NCI-H1930 (cell line): ENCODE measurements at regions not wholly inside any gene's neighbourhood (a gene's known extent, or its start where the extent isn't known, plus 50 kb on each side); places are given as distances from the start of the nearest gene placed in this dataset.
"Not testable (repeated sequence)": the region's sequence is repeated elsewhere in the genome, so short reads cannot be mapped to it uniquely, and the experiment has no call there.

Experiments
- DNase-seq, 2 experiments: peaks; one replicate each; lab custom pipeline; 2025; lab: John Stamatoyannopoulos, UW

DNA sequence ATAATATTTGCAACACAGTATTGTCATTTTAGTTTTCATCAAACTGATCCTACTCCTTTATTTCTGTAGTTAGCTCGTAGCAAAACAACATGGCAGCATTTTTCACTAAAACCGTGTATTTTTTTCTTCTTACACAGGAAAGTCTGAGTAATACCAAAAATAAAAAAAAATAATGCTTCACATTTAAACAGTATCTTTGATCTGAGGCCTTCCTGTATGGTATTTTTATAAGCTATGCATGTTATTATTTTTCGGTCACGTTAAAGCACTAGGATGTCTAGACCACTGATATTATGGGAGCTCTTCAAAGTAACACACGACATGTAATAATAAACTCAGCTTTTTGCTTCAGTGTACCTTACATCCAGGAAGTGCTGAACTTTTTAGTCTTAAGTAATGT is 94.1 kb upstream of the SRD5A3 start:
- DNase-seq: no peak

DNA sequence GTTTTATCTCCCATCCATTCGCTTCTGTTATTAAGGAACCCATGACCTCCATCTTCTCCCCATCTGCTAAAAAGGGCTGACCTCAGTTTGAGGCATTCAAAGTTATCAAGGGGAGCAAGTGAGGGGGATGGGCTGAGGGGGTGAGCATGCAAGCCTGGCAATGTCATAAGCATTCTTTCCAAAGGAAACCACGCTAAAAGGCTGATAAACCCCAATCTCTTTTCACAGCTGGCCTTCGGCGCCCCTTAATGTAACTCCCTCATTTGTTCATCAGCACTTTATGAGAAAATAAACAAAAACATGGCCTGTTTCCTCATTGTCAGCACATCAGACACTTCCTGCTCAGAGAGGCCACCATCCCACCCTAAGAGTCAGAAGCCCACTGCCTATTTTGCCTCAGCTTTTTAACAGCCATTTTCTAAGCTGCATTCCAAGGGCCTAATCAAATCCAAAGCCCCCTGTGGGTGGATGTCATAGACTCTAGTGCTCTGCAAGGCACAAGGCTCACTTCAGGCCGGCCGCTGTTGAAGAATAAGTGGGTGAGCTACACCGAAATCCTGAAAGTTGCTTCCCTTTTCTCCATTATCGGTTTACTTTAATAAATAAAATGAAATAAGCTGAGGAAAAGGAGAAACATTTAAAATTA is 92.0 kb upstream of the SRD5A3 start:
- no peak for DNase-seq

DNA sequence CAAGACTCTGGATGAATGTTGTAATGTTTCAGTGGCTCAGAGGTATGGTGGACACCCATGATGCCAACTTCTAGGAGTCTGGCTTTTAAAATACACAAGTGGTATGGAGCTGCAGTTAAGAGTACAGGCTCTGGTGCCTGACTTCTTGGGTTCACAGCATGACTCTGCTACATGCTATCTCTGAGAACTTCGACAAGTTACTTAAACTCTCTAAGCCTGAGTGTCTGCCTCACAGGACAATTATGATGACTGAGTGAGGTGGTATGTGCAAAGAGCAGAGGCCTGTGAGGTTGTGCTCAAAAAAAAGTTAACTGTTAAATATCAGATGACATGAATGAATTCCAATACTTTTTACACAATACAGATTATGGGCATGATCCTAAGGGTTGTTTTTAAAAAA is 90.9 kb upstream of the SRD5A3 start:
- no peak for DNase-seq

DNA sequence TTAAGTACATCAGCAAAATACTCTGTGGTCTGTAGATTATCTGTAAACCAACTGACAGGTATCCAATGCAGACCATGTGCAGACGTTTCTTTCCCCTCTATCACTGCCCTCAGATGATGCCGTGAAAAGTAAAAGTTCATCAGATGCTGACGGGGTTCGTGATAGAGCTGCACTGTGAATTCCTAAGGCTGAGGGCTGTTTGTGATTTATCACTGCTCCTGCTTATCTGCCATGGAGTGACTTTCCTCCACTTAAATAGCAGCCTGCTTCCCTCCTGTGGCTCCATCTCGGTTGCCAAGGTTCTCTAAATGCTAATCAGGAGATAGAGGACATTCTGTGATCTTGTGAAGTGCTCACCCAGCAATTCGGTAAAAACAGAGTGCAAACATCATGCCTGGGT is 89.3 kb upstream of the SRD5A3 start:
- no peak for DNase-seq

DNA sequence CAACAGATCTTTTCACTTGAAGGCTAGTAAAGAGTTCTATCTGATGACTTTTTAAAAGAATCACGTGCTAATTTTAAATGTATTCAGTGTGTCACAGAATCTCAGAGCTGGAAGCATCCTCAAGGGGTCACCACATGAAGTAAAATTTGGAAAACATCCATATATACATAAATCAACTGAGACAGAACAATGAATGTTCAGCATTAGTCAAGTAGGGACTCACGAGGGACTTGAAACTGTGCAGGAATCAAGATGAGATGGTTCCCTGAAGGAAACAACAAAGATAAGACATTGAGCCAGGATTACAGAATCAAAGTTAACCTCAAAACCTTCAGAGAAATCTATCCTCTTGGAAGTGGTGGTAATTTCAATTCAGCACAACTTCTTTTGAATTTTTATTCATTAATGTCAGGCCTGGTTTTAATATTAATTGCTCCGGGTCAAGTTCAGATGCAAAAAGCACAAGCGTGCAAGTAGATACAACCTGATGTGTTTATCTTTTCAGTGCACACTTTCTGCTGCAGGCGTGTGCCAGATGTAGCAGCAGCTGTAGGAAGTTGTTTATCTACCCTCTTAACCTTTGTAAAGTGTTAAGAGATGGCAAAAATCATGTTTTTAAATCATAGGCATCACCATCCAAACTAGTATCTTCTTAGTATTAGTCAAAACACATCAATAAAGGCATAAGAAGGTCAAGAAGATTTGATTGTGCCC is 87.7 kb upstream of the SRD5A3 start:
- DNase-seq: no peak

DNA sequence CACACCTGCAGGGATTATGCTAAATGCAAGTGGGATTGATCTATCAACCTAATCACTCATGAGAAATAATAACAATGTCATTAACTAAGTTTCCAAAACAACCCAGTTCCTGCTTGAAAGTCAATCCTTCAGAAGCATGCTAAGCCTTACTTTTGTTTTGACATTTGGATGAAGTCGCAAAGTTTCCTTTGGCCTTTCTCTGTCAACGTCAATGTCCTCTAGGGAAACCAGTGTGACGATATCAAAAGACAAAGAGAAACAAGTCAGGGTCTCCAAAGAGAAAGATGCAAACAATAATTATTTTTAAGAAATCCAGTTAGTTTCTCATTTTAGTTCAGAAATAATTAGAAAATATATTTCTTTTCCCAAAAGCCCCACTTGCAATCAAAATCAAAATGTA is 86.7 kb upstream of the SRD5A3 start:
- no peak for DNase-seq

DNA sequence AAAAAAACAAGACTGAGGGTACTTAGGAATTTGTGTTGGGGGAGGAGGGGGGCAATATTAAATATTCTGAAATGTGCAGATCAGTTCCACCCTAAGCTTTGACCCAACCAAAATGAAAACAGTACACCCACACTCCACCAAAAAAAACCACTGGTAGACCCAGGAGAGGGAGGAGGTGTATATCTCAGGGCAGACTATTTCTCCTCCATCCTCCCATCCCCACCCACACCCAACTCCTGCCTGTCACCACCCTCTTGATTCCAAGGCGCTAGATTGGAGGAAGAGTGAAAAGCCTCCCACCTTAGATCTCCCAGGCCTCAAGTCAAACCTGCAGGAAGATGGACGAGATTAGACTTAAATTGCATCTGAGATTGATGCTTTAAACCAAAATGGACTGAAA is 76.6 kb upstream of the SRD5A3 start:
- no peak for DNase-seq

DNA sequence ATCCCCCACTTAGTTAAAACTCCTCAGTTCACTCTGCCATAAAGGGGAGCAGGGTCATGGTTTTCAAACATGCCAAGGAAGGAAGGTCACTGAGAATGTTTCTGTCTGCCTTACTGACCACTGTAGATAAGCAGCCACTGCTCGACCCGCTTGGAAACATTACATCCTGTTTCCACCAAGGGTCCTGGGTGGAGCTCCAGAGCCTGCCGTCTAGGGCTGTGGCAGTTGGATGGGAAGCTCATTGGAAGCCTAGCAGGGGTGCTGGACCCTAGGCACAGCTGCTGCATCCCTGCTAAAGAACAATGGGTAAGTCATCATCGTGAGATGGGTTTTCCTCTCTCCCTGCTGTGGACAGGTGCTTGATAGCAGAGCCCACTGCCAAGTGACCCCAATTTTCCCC is 76.0 kb upstream of the SRD5A3 start:
- no peak for DNase-seq

DNA sequence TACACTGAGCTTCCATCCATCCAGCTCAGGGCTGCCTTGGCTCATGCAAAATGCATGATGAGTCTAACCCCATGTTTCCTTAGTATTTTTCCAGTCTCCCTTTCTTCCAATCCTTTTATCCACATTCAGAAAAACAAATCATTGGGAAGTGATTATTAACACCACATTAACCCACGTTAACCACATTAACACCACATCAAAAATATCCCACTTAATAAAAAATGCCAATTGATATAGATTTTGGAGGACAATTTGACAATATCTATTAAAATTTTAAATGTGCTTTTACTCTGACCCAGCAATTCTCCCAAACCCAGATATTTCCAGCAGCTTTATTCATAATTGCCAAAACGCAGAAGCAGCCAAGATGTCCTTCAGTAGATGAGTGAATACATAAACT is 75.6 kb upstream of the SRD5A3 start:
- no peak for DNase-seq

DNA sequence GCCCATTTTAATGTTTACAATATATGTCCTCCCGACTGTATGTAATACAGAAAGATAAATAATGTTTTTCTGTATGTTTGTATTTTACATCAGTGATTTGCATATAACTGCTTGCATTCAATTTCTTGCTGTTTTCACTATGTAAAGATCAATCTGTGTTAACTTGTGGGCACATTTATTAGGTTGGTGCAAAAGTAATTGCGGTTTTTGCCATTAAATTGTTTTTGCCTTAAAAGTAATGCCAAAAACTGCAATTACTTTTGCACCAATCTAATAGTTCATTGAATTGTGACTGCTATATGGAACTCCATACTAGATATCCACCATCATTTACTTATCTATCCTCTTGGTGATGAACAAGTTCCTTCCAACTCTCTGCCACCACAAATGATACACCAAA is 73.9 kb upstream of the SRD5A3 start:
- DNase-seq: no peak

DNA sequence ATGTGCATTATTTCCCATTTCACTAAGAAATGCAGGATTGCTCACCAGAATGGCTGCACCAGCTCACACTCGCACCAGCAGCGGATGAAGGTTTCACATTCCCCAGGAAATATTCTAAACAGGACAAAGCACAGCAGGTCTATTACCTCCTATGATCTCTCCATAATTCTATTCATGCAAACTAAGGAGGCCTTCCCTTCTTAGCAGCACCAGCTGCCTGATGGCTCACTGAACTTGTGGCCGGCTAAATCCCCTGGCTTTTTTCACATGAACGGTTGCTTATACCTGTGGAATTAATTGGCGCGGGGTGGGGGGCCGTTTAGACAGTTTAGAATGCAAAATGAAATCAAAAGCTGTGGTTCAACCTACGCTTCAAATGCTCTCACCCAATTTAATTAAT is 73.5 kb upstream of the SRD5A3 start:
- DNase-seq: no peak

DNA sequence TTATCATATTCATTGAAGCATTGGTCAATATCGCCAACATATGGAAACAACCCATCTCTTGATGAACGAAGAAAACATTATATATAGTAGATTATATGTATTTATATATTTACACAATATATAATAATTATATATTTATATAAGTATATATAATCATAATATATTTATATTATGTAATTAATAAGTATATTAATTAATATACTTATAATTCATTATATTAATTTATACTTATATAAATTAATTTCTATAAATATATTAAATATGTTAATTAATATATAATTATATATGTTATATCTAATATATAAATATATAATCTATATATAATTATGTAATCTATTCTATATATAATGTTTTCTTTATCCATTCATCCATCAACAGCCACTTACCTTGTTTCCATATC is 69.0 kb upstream of the SRD5A3 start:
- DNase-seq: no peak

DNA sequence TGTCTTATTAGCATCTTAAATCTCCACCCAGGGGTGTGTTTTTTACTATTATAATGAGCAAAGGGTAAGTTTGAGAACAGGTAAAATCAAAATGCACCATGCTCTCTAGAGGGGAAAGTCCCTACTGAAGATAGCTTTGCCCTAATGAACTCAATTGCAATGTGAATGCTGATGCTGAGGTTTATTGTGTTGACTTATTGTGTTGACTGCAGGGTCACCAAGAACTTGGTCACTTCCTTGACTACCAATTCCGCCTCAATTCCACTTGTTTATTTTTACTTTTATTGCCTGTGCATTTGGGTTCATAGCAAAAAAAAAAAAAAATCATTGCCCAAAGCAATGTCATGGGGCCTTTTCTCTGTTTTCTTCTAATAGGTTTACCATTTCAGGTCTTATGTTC is 67.7 kb upstream of the SRD5A3 start:
- no peak for DNase-seq

DNA sequence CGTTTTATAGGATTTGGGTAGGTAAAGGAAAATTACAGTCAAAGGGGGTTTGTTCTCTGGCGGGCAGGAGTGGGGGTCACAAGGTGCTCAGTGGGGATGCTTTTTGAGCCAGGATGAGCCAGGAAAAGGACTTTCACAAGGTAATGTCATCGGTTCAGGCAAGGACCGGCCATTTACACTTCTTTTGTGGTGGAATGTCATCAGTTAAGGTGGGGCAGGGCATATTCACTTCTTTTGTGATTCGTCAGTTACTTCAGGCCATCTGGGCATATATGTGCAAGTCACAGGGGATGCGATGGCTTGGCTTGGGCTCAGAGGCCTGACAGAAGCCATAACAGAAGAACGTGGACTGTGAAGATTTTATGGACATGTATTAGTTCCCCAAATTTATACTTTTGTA is 65.6 kb upstream of the SRD5A3 start:
- not testable (repeated sequence) for DNase-seq

DNA sequence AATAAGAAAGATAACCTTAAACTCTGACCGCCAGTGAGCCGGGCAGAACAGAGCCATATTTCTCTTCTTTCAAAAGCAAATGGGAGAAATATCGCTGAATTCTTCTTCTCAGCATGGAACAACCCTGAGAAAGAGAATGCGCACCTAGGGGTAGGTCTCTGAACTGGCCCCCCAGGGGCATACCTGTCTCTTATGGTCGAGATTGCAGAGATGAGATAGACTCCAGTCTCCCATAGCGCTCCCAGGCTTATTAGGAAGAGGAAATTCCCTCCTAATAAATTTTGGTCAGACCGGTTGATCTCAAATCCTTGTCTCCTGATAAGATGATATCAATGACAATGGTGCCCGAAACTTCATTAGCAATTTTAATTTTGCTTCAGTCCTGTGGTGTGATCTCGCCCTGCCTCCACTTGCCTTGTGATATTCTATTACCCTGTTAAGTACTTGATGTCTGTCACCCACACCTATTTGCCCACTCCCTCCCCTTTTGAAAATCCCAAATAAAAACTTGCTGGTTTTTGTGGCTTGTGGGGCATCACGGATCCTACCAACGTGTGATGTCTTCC is 64.8 kb upstream of the SRD5A3 start:
- DNase-seq: not testable (repeated sequence)

DNA sequence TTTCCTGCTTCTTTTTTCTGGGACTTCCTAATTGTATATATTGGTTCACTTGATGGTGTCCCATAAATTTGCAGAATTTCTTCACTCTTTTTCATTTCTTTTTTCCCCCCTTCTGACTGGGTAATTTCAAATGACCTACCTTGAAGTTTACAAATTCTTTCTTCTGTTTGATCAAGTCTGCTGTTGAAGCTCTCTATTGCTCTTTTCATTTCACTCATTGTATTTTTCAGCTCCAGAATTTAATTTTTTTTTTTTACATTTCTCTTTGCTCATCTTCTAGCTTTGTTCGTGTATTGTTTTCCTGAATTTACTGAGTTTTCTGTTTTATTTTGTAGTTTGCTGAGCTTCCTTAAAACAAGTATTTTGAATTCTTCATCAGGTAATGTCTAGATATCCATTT is 61.7 kb upstream of the SRD5A3 start:
- DNase-seq: no peak

DNA sequence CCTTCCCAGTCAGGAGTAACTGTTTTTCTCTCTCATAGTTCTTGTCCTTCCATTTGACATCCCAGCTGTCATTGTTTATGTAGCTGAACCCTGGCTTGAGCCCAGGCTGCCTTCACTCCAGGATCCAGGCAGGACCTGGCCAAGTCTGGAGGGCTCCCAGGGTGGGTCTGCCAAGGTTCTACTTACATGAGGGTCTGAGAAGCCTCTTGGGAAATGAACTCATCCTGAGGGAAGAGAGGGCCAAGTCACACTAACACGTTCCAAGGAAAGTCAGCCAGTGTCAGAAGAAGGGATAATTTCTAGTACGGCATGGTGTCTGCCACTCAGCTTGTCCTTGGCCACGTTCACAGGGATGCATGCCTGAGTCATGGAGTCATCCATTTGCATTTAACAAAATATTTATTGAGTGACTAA is 54.8 kb upstream of the SRD5A3 start:
- DNase-seq: no peak

DNA sequence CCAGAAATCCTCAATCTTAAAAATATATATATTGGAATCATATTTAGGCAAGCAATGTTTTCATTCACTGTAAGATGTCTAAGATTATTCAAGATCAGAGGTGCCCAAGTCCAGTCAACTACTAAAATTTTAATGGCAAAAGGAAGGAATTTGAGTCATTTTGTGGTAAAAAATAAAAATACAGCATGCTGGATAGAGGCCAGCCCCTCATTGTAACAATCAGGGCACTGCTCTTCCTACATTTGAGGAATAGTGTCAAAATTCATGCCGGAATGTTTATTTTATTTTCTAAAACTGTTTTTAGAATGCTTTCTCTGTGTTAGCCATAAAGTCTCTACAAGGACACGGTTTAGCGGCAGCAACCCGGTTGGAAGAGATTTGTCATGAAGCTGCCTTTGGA is 49.9 kb upstream of the SRD5A3 start:
- no peak for DNase-seq
